ELR (cell line): ENCODE measurements at regions not wholly inside any gene's neighbourhood (a gene's known extent, or its start where the extent isn't known, plus 50 kb on each side); places are given as distances from the start of the nearest gene placed in this dataset.
A peak's percentile ranks its signal among the peaks of the same experiment; 100 is the strongest.

ENCODE experiments used
- DNase-seq: peaks from one replicate; pipeline ENCODE4 v3.0.0-alpha.2; 2015; ENCODE audit warnings: low read depth

DNA sequence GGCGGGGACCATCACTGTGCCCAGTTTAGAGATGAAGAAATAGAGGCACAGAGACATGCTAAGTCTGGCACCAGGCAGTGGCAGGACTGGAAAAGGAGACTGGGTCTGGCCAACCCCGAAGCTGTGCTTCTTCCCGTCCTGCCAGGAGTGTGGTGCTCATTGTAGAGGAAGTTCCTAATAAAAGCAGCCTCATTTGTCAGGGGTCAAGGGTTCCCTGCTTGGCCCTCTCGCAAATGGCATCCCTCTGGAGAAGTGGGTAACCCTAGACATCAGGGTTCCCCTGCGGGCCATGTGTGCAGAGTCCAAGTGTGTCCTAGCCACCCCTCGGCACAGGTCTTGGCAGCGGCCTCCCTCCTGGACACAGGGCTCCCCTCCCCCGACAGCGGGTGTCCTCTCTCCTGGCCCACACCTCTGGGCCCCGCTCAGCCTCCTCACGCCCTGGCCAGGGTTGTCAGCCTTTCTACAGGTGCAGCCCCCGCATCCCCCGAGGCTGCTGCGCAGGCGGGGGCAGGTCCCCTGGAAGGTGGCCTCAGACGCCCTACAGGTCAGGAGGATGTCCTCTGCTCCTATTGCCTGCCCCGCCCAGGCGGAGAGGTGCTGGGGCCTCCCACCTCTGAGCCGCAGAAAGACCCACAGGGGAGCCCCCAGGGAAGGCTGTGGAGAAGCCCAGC, 61.8 kb upstream of the PRR20G start:
- DNase-seq: no peak

DNA sequence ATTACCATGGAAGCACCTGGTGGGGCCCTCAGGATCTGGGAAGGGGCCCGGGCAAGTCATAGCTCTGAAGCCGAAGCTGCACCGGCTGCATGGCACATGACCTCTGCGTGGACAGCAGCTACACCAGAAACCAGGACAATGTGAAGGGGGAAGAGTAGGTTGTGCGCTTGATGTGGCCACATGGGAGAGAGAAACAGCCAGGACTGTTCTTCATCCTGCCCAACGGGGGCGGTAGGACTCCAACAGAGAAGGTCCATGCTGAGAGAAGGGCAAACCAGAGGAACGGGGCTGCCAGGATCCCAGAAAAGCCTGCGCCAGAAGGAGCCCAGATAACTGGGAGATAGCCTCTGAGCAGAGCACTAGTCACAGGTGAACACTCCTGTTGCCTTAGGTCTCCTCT, 54.9 kb upstream of the PRR20G start:
- DNase-seq: peak; percentile 5

DNA sequence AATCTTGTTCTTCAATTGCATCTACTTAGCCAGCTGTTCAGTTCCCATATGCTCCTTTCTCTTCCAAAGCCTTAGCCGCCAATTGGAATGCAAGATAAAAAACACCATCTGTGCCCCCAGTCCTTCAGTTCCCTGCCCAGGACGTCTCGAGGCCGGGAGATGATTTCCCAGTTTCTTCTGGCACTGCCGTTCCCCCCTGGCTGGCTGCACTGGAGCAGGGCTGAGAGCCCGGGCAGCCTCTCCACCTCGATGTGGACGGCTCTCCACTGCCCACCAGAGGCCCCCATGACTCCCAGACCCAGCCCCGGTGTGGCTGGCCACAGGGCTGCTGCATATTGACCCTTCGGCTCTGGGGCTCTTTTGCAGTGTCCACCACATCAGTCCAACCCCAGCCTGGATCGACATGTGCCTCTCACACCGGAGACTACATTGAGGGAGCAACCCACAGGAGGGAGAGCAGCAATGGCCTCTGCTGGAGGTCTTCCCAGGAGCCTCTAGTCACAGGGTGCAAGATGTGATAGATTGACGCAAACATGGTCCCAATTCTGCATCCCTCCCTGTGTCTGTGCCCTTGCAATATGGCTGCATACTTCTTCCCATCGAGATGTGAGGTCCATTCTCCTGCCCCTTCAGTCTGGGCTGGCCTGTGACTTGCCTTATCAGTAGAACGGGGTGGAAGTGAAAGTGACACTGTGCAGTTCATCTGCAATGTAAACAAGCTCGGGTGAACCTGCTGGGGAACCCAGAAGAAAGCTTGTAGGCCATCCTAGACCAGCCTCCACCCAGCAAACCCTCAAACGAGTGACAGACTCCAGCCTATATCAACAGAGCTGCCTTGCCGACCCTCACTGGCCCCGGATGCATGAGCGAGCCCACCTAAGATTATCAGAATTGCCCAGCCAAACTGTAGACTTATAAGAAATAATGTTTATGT, 52.3 kb upstream of the PRR20G start:
- DNase-seq: no peak

DNA sequence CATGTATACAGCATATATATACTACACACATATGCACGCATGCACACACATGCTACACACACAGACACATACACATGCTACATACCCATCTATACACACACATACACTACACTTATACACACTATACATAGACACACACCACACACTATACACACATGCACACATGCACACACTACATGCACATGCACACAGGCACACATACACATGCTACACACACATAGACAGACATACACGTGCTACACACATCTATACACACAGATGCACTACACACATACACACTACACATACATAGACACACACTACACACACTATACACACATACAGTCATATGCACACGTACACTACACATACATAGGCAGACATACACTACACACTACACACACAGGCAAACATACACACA, 51.2 kb upstream of the PRR20G start:
- no peak for DNase-seq

DNA sequence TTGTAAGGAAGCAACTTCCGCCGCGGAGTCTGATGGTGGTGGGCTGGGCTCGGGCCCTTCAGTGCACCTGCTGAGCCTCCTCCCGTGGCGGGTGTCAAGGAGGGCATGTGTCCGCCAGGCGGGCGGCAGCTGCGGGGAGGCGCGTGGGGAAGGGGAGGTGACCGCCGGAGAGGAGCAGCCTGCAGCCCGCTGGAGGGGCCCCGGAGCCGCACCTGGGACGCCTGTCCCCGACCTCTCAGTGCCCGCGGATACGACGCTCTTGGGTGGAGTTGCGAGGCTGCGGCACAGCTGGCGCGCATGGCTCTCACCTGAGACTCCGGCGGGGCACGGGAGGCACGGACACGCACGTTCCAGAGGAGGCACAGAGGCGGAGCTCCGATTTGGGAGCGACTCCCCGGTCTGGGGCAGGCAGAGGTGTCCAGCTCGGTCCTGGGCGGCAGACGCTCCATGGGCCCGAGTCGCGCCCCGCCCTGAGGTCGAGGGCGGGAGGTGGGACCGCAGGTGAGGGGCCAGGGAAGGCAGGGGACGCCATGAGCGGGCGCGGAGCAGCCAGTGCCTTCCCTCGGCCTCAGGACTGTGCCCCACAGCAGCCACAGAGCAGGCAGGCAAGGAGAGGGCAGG, 50.2 kb upstream of the PRR20G start:
- no peak for DNase-seq
